NOMO-1 (cell line): ENCODE measurements at regions not wholly inside any gene's neighbourhood (a gene's known extent, or its start where the extent isn't known, plus 50 kb on each side); places are given as distances from the start of the nearest gene placed in this dataset.

Experiments used
- DNase-seq, 2 experiments: peaks; one replicate each; lab custom pipeline; 2025; ENCODE audit not compliant: unreplicated experiment in 2 of 2; lab: John Stamatoyannopoulos, UW

- no peak for DNase-seq
Measured at GRCh38 chr1:207971331-207972219, 60.6 kb upstream of the CD34 start.

- no peak for DNase-seq
Measured at GRCh38 chr1:207970329-207971233, 59.7 kb upstream of the CD34 start.

GRCh38 chr1:207969528-207969927 is 58.6 kb upstream of the CD34 start:
- no peak for DNase-seq

GRCh38 chr1:207968521-207969009 is 57.6 kb upstream of the CD34 start:
- no peak for DNase-seq

DNA sequence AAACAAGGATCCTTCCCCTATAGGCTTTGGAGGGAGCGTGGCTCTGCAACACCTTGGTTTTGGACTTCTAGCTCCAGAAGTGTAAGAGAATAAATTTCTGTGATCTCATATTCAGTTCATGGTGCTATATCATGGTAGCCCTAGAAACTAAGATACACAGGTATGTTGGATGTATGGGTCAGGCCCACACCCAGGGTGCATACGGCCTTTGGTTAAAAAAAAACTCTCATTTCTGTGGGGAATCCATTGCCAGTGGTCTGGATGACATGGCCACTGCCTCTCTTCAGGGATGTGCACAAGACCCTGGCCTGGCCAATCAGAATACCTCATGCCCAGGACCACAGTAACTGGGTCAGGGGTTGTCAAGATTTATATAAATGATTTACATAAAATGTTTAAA is 56.8 kb upstream of the CD34 start:
- DNase-seq = no peak

DNA sequence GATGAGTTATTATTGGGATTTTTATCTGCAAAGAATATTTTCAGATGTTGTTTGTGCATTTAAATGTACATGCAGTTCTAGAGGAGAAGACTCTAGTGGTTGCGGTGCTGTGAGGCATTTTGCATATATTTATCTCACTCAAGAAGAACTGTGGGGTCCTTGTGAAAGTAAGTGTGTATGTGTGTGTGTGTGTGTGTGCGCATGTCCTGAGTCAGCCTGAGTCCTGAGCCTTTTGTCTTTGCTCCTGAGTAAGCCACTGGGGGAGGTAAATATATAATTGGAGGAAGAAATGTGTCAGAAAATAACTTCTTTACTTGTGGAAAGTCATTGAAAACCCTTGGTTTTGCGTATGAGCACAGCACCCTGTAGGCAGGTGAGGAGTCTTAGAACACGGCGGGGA is 55.6 kb upstream of the CD34 start:
- no peak for DNase-seq

- no peak for DNase-seq
Measured at GRCh38 chr1:207965392-207966387, 54.8 kb upstream of the CD34 start.

GRCh38 chr1:207964195-207964966 is 53.5 kb upstream of the CD34 start:
- no peak for DNase-seq

DNA sequence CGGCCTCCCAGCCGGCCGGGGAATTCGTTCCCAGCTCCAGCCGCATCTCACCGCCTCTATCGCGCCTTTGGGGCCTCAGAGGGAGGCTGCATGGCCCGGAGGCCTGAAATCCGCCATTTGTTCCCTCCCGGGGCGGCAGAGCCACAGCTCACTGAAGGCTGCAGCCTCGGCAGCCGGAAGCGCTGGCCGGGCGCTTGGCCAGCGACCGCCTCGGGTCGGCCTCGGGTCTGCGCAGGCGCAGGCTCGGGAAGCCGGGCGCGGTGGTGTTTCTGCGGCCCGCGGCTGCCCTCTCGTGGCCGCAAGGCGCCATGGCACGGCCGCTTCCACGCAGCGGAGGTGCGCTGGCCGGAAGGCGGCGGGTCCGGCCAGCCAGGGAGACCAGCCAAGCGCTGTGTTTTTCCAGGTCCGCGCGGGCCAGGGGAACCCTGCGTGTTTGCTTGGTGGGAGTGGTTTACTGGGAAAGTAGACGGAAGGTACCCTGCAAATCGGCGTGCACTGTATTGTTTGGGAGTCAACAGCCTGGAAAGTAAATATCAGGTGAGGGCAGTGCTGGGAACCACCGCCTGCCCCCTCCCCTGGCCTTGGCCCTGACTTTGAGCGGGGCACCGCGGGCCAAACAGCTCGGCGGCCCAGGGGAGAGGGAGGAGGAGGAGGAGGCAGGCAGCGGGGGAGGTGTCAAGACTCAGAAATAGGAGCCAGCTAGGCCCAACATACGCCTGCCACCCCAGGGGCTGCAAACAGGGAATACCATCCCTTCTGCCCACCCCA is 52.7 kb upstream of the CD34 start:
- DNase-seq = peak; percentile 67 to 78

- peak in 1 of 2 experiments; percentile 9 for DNase-seq
Measured at GRCh38 chr1:207962716-207963426, 51.9 kb upstream of the CD34 start.
